ENCODE measurements at regions not wholly inside any gene's neighbourhood (a gene's known extent, or its start where the extent isn't known, plus 50 kb on each side); places are given as distances from the start of the nearest gene placed in this dataset.

DNA sequence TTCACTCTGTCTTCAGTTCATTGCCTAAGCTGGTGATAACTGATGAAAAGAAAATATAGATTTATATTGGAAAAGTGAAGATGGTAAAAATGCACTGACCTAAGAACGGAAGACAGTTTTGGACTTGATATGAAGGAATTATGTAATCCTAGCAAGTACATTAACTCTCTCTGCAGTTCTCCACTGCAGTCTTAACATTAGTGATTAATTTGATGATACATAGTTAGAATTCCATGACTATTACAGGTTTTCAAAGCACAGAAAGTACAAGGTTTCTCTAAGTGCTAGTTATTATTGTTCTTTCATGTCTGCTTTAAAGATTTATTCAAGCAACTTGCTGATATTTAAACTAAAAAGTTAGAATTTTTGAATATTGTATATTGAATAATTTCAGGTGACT lies 1591.7 kb upstream of the ADGRL3 start:
- TF ChIP-seq, protein P1, sequence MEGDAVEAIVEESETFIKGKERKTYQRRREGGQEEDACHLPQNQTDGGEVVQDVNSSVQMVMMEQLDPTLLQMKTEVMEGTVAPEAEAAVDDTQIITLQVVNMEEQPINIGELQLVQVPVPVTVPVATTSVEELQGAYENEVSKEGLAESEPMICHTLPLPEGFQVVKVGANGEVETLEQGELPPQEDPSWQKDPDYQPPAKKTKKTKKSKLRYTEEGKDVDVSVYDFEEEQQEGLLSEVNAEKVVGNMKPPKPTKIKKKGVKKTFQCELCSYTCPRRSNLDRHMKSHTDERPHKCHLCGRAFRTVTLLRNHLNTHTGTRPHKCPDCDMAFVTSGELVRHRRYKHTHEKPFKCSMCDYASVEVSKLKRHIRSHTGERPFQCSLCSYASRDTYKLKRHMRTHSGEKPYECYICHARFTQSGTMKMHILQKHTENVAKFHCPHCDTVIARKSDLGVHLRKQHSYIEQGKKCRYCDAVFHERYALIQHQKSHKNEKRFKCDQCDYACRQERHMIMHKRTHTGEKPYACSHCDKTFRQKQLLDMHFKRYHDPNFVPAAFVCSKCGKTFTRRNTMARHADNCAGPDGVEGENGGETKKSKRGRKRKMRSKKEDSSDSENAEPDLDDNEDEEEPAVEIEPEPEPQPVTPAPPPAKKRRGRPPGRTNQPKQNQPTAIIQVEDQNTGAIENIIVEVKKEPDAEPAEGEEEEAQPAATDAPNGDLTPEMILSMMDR (conservative IDR thresholded peaks at IDR 0.05), result no peak
- H3T11ph ChIP-seq (ENCODE audit: low read length), result no peak overlapping the region
- no peaks in the 10 kb centered on the region for H3K79me1 ChIP-seq (ENCODE audit: insufficient read depth, low read depth, low read length, poor library complexity, severe bottlenecking)
- H3K4ac ChIP-seq (ENCODE audit: low read depth, low read length), result no peak overlapping the region
- H4K8ac ChIP-seq (replicated peaks; ENCODE audit: insufficient read length, low read depth, low read length), result no peak overlapping the region
- H3K36me3 Mint-ChIP-seq (ENCODE audit: insufficient read depth in 1 of 3, low read depth in 3 of 3), result 0 out of 7 replicates have a peak, but pooled peaks cover 0 to 2% (median 1%) of the 10 kb centered on the region in 3 experiments
- no peaks in the 10 kb centered on the region for H4K20me1 ChIP-seq (ENCODE audit: control insufficient read depth, insufficient read depth, insufficient read length)
- H3K27me3 Mint-ChIP-seq (ENCODE audit: low read depth), result no peaks in the 10 kb centered on the region
- H3K4me1 Mint-ChIP-seq, result no peaks in the 10 kb centered on the region
- H3K4me3 Mint-ChIP-seq, result no peak overlapping the region
- H3K27ac ChIP-seq (ENCODE audit: insufficient read length, low read depth, low read length), result no peak overlapping the region
- H2AK5ac ChIP-seq (ENCODE audit: insufficient read length, low read length), result no peak overlapping the region
- WGBS (ENCODE audit: extremely low coverage, insufficient read length, low lambda C conversion rate), result no CpG with 5 or more reads among the region's 1 CpG
- H3K9me3 Mint-ChIP-seq, result no peaks in the 10 kb centered on the region
- no peak overlapping the region for H4K5ac ChIP-seq (ENCODE audit: insufficient read length, low read depth, low read length)
- no peak for DNase-seq
- H3K27me3 ChIP-seq (ENCODE audit: insufficient read depth, low read length), result no peaks in the 10 kb centered on the region
- no peaks in the 10 kb centered on the region for H3K23me2 ChIP-seq (ENCODE audit: insufficient read length, low read depth, low read length, poor library complexity, severe bottlenecking)
- no peak overlapping the region for H2BK15ac ChIP-seq (ENCODE audit: low read depth, low read length)
- H3K18ac ChIP-seq (ENCODE audit: insufficient read length, low read depth, low read length), result no peak overlapping the region
- no peak overlapping the region for H2BK12ac ChIP-seq (ENCODE audit: insufficient read length, low read depth, low read length)
- no peaks in the 10 kb centered on the region for H3K9me3 ChIP-seq (ENCODE audit: control insufficient read depth, low read depth, low read length)
- H3K4me1 ChIP-seq (ENCODE audit: insufficient read depth, low read length), result no peaks in the 10 kb centered on the region
- H2BK120ac ChIP-seq (ENCODE audit: low read depth, low read length, poor library complexity, severe bottlenecking), result no peak overlapping the region
- H3K4me2 ChIP-seq (ENCODE audit: insufficient read depth, insufficient read length, low read length), result no peak overlapping the region
- no peak overlapping the region for H2AFZ ChIP-seq (ENCODE audit: low read length)
- no peak overlapping the region for H3K9ac ChIP-seq (ENCODE audit: extremely low read depth, insufficient read length, low read length)
- no peak overlapping the region for H2BK5ac ChIP-seq (ENCODE audit: insufficient read length, low read length)
- no peak overlapping the region for H3K14ac ChIP-seq (ENCODE audit: insufficient read depth, low read length)
- no peak overlapping the region for H3K56ac ChIP-seq (ENCODE audit: insufficient read length, low read depth, low read length)
- no peaks in the 10 kb centered on the region for H3K79me2 ChIP-seq (ENCODE audit: insufficient read depth, low read length)
- no peak overlapping the region for H3K27ac Mint-ChIP-seq
- no peak overlapping the region for H2BK20ac ChIP-seq (ENCODE audit: low read depth, low read length, poor library complexity, severe bottlenecking)
- no peak overlapping the region for H3K23ac ChIP-seq (ENCODE audit: insufficient read length, low read depth, low read length)
- H4K91ac ChIP-seq (ENCODE audit: insufficient read length, low read depth, low read length), result no peak overlapping the region

Measured in H9 (cell line).